Kidney (tissue), 13 donors: ENCODE measurements at regions not wholly inside any gene's neighbourhood (a gene's known extent, or its start where the extent isn't known, plus 50 kb on each side); places are given as distances from the start of the nearest gene placed in this dataset.

Source experiments
- DNase-seq, 5 donors: peaks; one replicate each; pipeline ENCODE4 v3.0.0-alpha.2; 2013 to 2020
- FAIRE-seq: peaks from 2 replicates; lab custom pipeline; 2012; peaks lifted over from hg19 to GRCh38; lab: Jason Lieb, UNC
- H3K27ac ChIP-seq, 2 donors: one replicate each; pipeline ENCODE4 v1.7.0; 2013; ENCODE audit warnings: low read depth in 2 of 2, low read length in 2 of 2, inconsistent platforms in 1 of 2
- H3K27me3 ChIP-seq: one replicate; pipeline ENCODE4 v1.7.1; 2013; ENCODE audit warnings: low read length, inconsistent platforms; ENCODE audit not compliant: control insufficient read depth, insufficient read depth
- H3K36me3 ChIP-seq, 3 donors: one replicate each; pipeline versions ENCODE4 v1.7.0 to v1.7.1; 2013; ENCODE audit warnings: low read length in 3 of 3, control low read depth in 1 of 3, inconsistent platforms in 1 of 3; ENCODE audit not compliant: insufficient read depth in 3 of 3, control insufficient read depth in 2 of 3
- H3K4me1 ChIP-seq, 3 donors: one replicate each; pipeline versions ENCODE4 v1.7.0 to v1.7.1; 2013; ENCODE audit warnings: low read length in 3 of 3, inconsistent platforms in 1 of 3, low read depth in 1 of 3; ENCODE audit not compliant: control insufficient read depth in 2 of 3, insufficient read depth in 2 of 3
- H3K4me3 ChIP-seq, 3 donors: one replicate each; pipeline versions ENCODE4 v1.7.0 to v1.8.1; 2013; ENCODE audit warnings: low read length in 3 of 3, control low read depth in 1 of 3, inconsistent platforms in 1 of 3
- H3K9ac ChIP-seq, 3 donors: one replicate each; pipeline versions ENCODE4 v1.7.0 to v1.7.1; 2013; ENCODE audit warnings: low read length in 3 of 3, control low read depth in 1 of 3, inconsistent platforms in 1 of 3
- H3K9me3 ChIP-seq, 3 donors: one replicate each; pipeline versions ENCODE4 v1.7.0 to v1.7.1; 2013; ENCODE audit warnings: low read length in 3 of 3, control low read depth in 1 of 3, inconsistent platforms in 1 of 3; ENCODE audit not compliant: control insufficient read depth in 2 of 3, insufficient read depth in 1 of 3
- intact Hi-C: fragments of 100-400 bp; cut with DNase I; formaldehyde crosslinking; loops from one replicate; pipeline ENCODE4 v1.11.1; 2022
- TF ChIP-seq, protein P1 (sequence below): IDR thresholded peaks from 3 replicates; pipeline ENCODE4 v1.5.1; 2012; ENCODE audit warnings: mild to moderate bottlenecking, moderate library complexity, borderline replicate concordance; ENCODE audit not compliant: insufficient read depth; ENCODE audit errors: extremely low read depth
- donor health status: control.
- donor health status: control.
- donor health status: control.
- donor health status: control.
- donor health status: control.
- donor health status: DM: yes; HTN: yes; CAD: no.
- donor health status: Normal renal cell carcinoma (clear cell type).

DNA sequence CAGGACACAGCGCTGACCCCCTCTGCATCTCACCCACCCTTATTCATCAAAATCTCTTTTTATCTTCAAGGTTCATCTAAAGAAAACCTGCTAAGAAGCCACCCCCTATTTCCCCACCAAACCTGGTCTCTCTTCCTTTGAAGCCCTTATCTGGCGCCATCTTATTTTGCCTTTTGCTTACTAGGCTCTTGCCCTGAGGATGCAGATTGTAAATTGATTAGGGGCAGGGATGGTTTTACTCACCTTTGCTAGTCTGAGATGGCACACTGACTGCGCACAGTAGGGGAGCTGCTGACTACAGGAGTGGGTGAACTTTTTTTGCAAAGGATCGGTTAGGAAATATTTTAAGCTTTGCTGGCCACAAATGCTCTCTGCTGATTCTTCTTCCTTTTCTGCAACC is 78.9 kb upstream of the BHLHE40 start:
- Histone ChIP-seq H3K27me3 (no peaks in the 10 kb centered on the region), H3K36me3 (no peaks in the 10 kb centered on the region), H3K9ac (no peak overlapping the region), H3K27ac (no peak overlapping the region), H3K4me3 (no peak overlapping the region), H3K9me3 (no peaks in the 10 kb centered on the region), H3K4me1 (peaks cover 0 to 5% (median 3%) of the 10 kb centered on the region in 3 donors)
- intact Hi-C loops, result no loop called here
- DNase-seq (no peak), FAIRE-seq (no peak)
- TF ChIP-seq, protein P1, sequence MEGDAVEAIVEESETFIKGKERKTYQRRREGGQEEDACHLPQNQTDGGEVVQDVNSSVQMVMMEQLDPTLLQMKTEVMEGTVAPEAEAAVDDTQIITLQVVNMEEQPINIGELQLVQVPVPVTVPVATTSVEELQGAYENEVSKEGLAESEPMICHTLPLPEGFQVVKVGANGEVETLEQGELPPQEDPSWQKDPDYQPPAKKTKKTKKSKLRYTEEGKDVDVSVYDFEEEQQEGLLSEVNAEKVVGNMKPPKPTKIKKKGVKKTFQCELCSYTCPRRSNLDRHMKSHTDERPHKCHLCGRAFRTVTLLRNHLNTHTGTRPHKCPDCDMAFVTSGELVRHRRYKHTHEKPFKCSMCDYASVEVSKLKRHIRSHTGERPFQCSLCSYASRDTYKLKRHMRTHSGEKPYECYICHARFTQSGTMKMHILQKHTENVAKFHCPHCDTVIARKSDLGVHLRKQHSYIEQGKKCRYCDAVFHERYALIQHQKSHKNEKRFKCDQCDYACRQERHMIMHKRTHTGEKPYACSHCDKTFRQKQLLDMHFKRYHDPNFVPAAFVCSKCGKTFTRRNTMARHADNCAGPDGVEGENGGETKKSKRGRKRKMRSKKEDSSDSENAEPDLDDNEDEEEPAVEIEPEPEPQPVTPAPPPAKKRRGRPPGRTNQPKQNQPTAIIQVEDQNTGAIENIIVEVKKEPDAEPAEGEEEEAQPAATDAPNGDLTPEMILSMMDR, result no peak

DNA sequence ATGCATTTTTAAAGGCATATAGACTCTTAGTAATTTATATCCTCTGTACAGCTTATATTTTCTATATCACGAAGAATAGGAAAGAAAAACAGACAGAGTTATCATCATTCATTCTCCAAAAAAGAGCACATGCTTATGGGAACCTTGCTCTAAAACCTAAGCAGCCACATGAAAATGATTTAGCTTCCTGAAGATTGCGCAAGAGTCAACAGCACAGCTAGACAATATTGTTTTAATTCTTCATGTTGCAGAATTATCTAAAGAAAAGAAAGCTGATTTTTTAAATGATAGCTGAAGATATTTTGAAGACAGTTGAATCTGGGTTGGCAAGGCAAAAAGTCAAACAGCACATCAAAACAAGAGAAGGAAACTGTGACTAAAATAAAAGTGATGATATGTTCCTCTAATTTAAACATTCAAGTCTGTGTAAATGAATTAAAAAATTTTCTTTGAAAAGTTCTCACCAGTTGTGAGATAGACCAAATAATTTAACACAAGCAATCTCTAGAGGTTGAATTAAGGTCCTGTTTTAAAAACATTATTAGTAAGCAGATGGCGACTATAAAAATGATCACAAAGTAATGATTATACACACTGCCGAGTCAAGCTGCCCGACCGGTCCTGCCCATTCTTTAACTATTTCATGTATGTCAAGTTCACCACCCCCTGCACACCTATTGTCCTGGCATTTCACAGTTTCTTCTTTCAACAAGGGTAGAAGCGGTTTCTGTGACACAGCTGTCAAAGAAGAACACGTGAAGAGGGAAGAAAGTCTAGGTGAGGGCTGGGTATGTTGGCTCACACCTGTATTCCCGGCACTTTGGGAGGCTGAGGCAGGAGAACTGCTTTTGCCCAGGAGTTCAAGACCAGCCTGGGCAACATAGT is 74.2 kb upstream of the BHLHE40 start:
- no peak overlapping the region for H3K4me3 ChIP-seq
- no peaks in the 10 kb centered on the region for H3K9me3 ChIP-seq
- FAIRE-seq (no peak), DNase-seq (peak in 2 of 5 donors; percentile 18 to 22)
- H3K27ac ChIP-seq, result no peak overlapping the region
- peaks cover 3 to 6% (median 4%) of the 10 kb centered on the region in 3 donors for H3K4me1 ChIP-seq
- no peak overlapping the region for H3K9ac ChIP-seq
- no peaks in the 10 kb centered on the region for H3K27me3 ChIP-seq
- intact Hi-C loops, result no loop called here
- TF ChIP-seq, protein P1, result no peak
- H3K36me3 ChIP-seq, result no peaks in the 10 kb centered on the region

DNA sequence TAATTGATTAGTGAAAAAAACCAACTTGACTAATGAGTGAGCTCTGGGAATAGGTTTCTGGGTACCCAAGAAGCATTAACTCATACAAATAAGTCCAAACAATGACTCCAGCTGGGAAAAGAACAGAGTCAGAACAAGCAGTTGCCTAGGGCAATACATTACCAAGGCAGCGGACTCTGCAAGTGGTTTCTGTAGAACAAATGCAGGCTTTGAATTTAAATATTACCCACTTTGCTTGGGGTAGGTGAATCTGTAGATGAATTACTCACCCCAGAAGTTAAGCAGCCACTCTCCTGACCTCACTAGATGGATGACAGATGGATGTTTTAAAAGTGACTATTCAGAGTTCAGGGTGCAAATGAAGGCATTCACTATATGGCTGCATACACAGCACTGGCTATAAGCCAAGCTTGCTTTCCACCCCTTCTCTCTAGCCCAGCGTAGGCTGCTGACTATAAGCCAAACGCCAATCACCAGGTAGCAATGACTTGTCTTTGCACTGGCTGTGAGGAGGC is 73.1 kb upstream of the BHLHE40 start:
- Histone ChIP-seq H3K4me1 (peaks cover 3 to 6% (median 4%) of the 10 kb centered on the region in 3 donors), H3K27ac (peak overlapping the region in 1 of 2 donors; percentile 7), H3K4me3 (no peak overlapping the region), H3K36me3 (no peaks in the 10 kb centered on the region), H3K9ac (no peak overlapping the region), H3K9me3 (no peaks in the 10 kb centered on the region), H3K27me3 (no peaks in the 10 kb centered on the region)
- DNase-seq (peak in 3 of 5 donors; percentile 15 to 62 (median 61)), FAIRE-seq (no peak)
- intact Hi-C loops, result no loop called here
- TF ChIP-seq, protein P1, result no peak
